HEK293 (cell line): ENCODE measurements at regions not wholly inside any gene's neighbourhood (a gene's known extent, or its start where the extent isn't known, plus 50 kb on each side); places are given as distances from the start of the nearest gene placed in this dataset.

Experiments used
- CTCF ChIA-PET: fragments of 350-600 bp; formaldehyde crosslinking; extraction: SDS; loops from one replicate; lab custom pipeline; 2021; ENCODE audit warnings: antibody characterized with exemption; lab: Yijun Ruan, JAX
- POLR2A ChIA-PET: fragments of 300-600 bp; formaldehyde crosslinking; extraction: SDS; loops from one replicate; lab custom pipeline; 2020; ENCODE audit warnings: antibody characterized with exemption, inconsistent platforms; lab: Yijun Ruan, JAX
- H3K27ac ChIP-seq: fragments of 200-500 bp; sonication (Bioruptor generic); 2 replicates; pipeline ENCODE4 v1.5.1; 2014; ENCODE audit warnings: low read depth, low read length, control low read depth, inconsistent platforms; ENCODE audit errors: extremely low read depth
- H3K36me3 ChIP-seq, 2 experiments: fragments of 200-500 bp in 1 of 2; sonication (Bioruptor generic) in 1 of 2; 1 replicate in 1 of 2; 2 replicates in 1 of 2; pipeline ENCODE4 v1.5.1; 2014 to 2017; ENCODE audit warnings: inconsistent platforms in 2 of 2, low read length in 2 of 2; ENCODE audit not compliant: control insufficient read depth in 2 of 2, insufficient read depth in 1 of 2
- H3K4me1 ChIP-seq: fragments of 200-500 bp; sonication (Bioruptor generic); 2 replicates; pipeline ENCODE4 v1.5.1; 2014; ENCODE audit warnings: mild to moderate bottlenecking, low read length, inconsistent platforms; ENCODE audit not compliant: control insufficient read depth, insufficient read depth
- H3K4me3 ChIP-seq: 2 replicates; pipeline ENCODE4 v1.5.1; 2011; ENCODE audit warnings: low read depth, mild to moderate bottlenecking, control low read depth, low read length, moderate library complexity
- H3K9me3 ChIP-seq: fragments of 200-500 bp; sonication (Bioruptor generic); 2 replicates; pipeline ENCODE4 v1.5.1; 2014; ENCODE audit warnings: low read depth, low read length, inconsistent platforms; ENCODE audit not compliant: control insufficient read depth, insufficient read depth
- GFI1B ChIP-seq: fragments of 450-650 bp; formaldehyde crosslinking; IDR thresholded peaks from 2 replicates; pipeline ENCODE4 v1.5.1; 2016; ENCODE audit warnings: missing biosample characterization, missing genetic modification characterization
- KLF8 ChIP-seq: fragments of 450-650 bp; formaldehyde crosslinking; IDR thresholded peaks from 2 replicates; pipeline ENCODE4 v1.5.1; 2016; ENCODE audit warnings: missing biosample characterization, missing genetic modification characterization
- SP3 ChIP-seq: fragments of 450-650 bp; formaldehyde crosslinking; IDR thresholded peaks from 2 replicates; pipeline ENCODE4 v1.5.1; 2016; ENCODE audit warnings: missing biosample characterization, missing genetic modification characterization
- TCF7L2 ChIP-seq: IDR thresholded peaks from 2 replicates; pipeline ENCODE4 v1.6.1; 2011; ENCODE audit warnings: low read depth, mild to moderate bottlenecking, inconsistent platforms, low read length, moderate library complexity, borderline replicate concordance
- ZNF112 ChIP-seq: fragments of 450-650 bp; formaldehyde crosslinking; IDR thresholded peaks from 2 replicates; pipeline ENCODE4 v1.5.0; 2017; ENCODE audit warnings: missing biosample characterization, missing genetic modification characterization
- ZNF221 ChIP-seq: fragments of 450-650 bp; formaldehyde crosslinking; IDR thresholded peaks from 2 replicates; pipeline ENCODE4 v1.5.1; 2017; ENCODE audit warnings: missing biosample characterization, missing genetic modification characterization, borderline replicate concordance
- ZNF324 ChIP-seq: fragments of 450-650 bp; formaldehyde crosslinking; IDR thresholded peaks from 2 replicates; pipeline ENCODE4 v1.5.1; 2016; ENCODE audit warnings: missing biosample characterization, missing genetic modification characterization
- ZNF433 ChIP-seq: fragments of 450-650 bp; formaldehyde crosslinking; IDR thresholded peaks from 2 replicates; pipeline ENCODE4 v1.5.1; 2016; ENCODE audit warnings: missing biosample characterization, missing genetic modification characterization, low read depth
- ZNF548 ChIP-seq: fragments of 450-650 bp; formaldehyde crosslinking; IDR thresholded peaks from 2 replicates; pipeline ENCODE4 v1.5.1; 2016; ENCODE audit warnings: missing biosample characterization, missing genetic modification characterization
- ZNF549 ChIP-seq: fragments of 450-650 bp; IDR thresholded peaks from 2 replicates; pipeline ENCODE4 v1.5.1; 2018; ENCODE audit warnings: missing biosample characterization, missing genetic modification characterization, mild to moderate bottlenecking, inconsistent platforms, moderate library complexity
- ZNF555 ChIP-seq: fragments of 450-650 bp; formaldehyde crosslinking; conservative IDR thresholded peaks from 2 replicates; pipeline ENCODE4 v1.5.1; 2017; ENCODE audit warnings: missing biosample characterization, mild to moderate bottlenecking, missing genetic modification characterization, inconsistent platforms
- ZNF561 ChIP-seq: fragments of 450-650 bp; IDR thresholded peaks from 2 replicates; pipeline ENCODE4 v1.5.1; 2018; ENCODE audit warnings: missing biosample characterization, missing genetic modification characterization, borderline replicate concordance
- ZNF621 ChIP-seq: fragments of 450-650 bp; formaldehyde crosslinking; IDR thresholded peaks from 2 replicates; pipeline ENCODE4 v1.5.1; 2017; ENCODE audit warnings: missing biosample characterization, missing genetic modification characterization
- ZNF776 ChIP-seq: fragments of 450-650 bp; formaldehyde crosslinking; IDR thresholded peaks from 2 replicates; pipeline ENCODE4 v1.5.0; 2017; ENCODE audit warnings: missing biosample characterization, missing genetic modification characterization, borderline replicate concordance
- ZXDB ChIP-seq: fragments of 450-650 bp; formaldehyde crosslinking; IDR thresholded peaks from 2 replicates; pipeline ENCODE4 v1.5.1; 2016; ENCODE audit warnings: missing biosample characterization, missing genetic modification characterization
- TF ChIP-seq, protein P1 (sequence below): fragments of 450-650 bp; formaldehyde crosslinking; IDR thresholded peaks from 2 replicates; pipeline ENCODE4 v1.5.1; 2016; ENCODE audit warnings: missing biosample characterization, missing genetic modification characterization
- TF ChIP-seq, protein P2 (sequence below): fragments of 450-650 bp; formaldehyde crosslinking; IDR thresholded peaks from 2 replicates; pipeline ENCODE4 v1.5.1; 2016; ENCODE audit warnings: missing biosample characterization, missing genetic modification characterization
- TF ChIP-seq, protein P3 (sequence below): fragments of 450-650 bp; formaldehyde crosslinking; IDR thresholded peaks from 2 replicates; pipeline ENCODE4 v1.5.1; 2016; ENCODE audit warnings: missing biosample characterization, missing genetic modification characterization

DNA sequence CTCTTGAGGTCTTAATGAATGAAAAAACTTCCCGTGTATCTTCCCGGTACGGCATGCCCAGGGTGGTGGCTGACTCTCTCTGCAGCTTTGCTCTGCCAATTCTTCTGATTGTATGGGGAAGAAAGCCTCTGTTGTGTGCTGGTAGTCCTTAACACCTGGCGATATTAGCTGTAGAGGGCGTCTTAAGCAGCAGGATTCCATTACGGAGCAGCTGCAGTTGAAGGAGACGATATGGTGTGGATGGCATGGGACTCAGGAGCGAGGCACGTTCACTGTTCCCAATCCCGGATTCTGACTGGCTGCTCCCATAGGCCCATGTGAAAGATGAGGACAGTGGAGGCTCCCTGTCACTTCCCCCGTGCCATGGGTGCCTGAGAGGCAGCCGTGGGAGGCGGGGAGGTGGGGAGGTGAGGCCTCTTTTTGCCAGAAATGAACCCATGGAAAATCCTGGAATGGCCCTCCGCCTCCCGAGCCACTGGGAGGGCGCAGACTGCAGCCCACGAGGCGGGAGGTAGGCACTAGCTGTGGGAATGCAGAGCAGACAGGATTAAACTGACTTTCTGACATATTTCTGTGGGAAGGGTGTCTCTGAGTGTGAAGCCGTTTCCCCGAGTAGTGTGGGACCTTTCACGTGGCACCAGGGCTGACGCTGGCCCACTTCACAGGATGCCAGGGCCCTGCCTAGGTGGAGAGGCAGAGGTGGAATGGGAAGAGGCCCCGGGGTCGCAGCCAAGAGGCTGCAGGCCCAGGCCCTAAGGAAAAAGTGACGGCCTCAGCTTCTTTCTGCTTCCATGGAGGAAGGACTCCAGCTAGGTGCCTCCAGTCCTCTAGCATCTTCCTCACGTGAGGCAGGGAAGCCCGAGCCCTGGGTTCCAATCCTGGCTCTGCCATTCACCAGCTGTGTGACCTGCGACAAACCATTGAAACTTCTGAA is 121.4 kb upstream of the CD82 start:
- CTCF ChIA-PET = no interaction called here
- H3K4me1 ChIP-seq = no peaks in the 10 kb centered on the region

DNA sequence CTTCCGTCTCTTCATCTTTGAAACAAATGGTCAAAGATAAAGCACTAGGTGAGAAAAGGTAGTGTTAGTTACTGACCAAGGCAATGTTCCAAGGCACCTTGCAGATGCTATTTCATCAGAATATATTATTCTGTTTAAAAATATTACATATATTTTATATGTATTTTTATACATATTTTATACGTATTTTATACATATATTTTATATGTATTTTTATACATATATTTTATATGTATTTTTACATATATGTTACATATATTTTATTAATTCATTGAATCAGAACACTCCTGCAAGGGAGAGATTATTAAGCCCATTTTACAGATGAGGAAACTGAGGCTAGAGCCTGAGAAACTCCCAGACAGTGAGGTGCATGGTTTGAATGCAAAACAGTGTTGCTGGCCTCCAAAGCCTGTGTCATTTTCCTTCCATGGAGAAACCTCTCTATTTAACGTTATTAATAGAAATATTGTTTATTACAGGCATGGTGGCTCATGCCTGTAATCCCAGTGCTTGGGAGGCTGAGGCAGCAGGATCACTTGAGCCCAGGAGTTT is 120.6 kb upstream of the CD82 start:
- CTCF ChIA-PET = no interaction called here
- Histone ChIP-seq H3K36me3 (no peaks in the 10 kb centered on the region), H3K9me3 (no peaks in the 10 kb centered on the region), H3K4me3 (no peak overlapping the region), H3K27ac (no peak overlapping the region), H3K4me1 (no peaks in the 10 kb centered on the region)
- POLR2A ChIA-PET = interaction anchor here (0.6 kb wide), 1 partner anchor 8 kb away, joined by 3 read pairs; no protein-coding TSS in a partner anchor
- TF ChIP-seq, protein P1, sequence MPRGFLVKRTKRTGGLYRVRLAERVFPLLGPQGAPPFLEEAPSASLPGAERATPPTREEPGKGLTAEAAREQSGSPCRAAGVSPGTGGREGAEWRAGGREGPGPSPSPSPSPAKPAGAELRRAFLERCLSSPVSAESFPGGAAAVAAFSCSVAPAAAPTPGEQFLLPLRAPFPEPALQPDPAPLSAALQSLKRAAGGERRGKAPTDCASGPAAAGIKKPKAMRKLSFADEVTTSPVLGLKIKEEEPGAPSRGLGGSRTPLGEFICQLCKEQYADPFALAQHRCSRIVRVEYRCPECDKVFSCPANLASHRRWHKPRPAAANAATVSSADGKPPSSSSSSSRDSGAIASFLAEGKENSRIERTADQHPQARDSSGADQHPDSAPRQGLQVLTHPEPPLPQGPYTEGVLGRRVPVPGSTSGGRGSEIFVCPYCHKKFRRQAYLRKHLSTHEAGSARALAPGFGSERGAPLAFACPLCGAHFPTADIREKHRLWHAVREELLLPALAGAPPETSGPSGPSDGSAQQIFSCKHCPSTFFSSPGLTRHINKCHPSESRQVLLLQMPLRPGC (tag by site-specific recombination) = no peak
- TF ChIP-seq ZNF221 (no peak), ZNF548 (tag by site-specific recombination) (no peak), ZNF324 (tag by site-specific recombination) (no peak), ZNF776 (tag by site-specific recombination) (no peak), SP3 (tag by site-specific recombination) (no peak), ZNF561 (tag by site-specific recombination) (no peak), ZNF621 (no peak), TCF7L2 (no peak), GFI1B (tag by site-specific recombination) (no peak), ZNF112 (no peak)
- TF ChIP-seq, protein P2, sequence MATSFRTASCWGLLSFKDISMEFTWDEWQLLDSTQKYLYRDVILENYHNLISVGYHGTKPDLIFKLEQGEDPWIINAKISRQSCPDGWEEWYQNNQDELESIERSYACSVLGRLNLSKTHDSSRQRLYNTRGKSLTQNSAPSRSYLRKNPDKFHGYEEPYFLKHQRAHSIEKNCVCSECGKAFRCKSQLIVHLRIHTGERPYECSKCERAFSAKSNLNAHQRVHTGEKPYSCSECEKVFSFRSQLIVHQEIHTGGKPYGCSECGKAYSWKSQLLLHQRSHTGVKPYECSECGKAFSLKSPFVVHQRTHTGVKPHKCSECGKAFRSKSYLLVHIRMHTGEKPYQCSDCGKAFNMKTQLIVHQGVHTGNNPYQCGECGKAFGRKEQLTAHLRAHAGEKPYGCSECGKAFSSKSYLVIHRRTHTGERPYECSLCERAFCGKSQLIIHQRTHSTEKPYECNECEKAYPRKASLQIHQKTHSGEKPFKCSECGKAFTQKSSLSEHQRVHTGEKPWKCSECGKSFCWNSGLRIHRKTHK (tag by site-specific recombination) = no peak

More for the DNA sequence above, 121.4 kb upstream of the CD82 start:
- no peak for TF ChIP-seq ZXDB (tag by site-specific recombination)
- TF ChIP-seq ZNF555 (tag by site-specific recombination) = no peak
- no peak for TF ChIP-seq KLF8 (tag by site-specific recombination)
- no peak for TF ChIP-seq ZNF549 (tag by site-specific recombination)
- TF ChIP-seq ZNF433 = no peak
- TF ChIP-seq, protein P3, sequence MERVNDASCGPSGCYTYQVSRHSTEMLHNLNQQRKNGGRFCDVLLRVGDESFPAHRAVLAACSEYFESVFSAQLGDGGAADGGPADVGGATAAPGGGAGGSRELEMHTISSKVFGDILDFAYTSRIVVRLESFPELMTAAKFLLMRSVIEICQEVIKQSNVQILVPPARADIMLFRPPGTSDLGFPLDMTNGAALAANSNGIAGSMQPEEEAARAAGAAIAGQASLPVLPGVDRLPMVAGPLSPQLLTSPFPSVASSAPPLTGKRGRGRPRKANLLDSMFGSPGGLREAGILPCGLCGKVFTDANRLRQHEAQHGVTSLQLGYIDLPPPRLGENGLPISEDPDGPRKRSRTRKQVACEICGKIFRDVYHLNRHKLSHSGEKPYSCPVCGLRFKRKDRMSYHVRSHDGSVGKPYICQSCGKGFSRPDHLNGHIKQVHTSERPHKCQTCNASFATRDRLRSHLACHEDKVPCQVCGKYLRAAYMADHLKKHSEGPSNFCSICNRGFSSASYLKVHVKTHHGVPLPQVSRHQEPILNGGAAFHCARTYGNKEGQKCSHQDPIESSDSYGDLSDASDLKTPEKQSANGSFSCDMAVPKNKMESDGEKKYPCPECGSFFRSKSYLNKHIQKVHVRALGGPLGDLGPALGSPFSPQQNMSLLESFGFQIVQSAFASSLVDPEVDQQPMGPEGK (tag by site-specific recombination) = no peak
- Histone ChIP-seq H3K4me3 (no peak overlapping the region), H3K27ac (no peak overlapping the region), H3K36me3 (no peaks in the 10 kb centered on the region), H3K9me3 (no peaks in the 10 kb centered on the region)
- POLR2A ChIA-PET = no interaction called here
